GM19397 (cell line): ENCODE measurements at regions not wholly inside any gene's neighbourhood (a gene's known extent, or its start where the extent isn't known, plus 50 kb on each side); places are given as distances from the start of the nearest gene placed in this dataset.
A peak's percentile ranks its signal among the peaks of the same experiment; 100 is the strongest.
"Not testable (repeated sequence)": the region's sequence is repeated elsewhere in the genome, so short reads cannot be mapped to it uniquely, and the experiment has no call there.

Experiments
- ATAC-seq: cut with Tn5 transposase; IDR thresholded peaks from one replicate; pipeline ENCODE4 v1.9.1; 2021; ENCODE audit warnings: mild to moderate bottlenecking, moderate library complexity; ENCODE audit not compliant: unreplicated experiment

DNA sequence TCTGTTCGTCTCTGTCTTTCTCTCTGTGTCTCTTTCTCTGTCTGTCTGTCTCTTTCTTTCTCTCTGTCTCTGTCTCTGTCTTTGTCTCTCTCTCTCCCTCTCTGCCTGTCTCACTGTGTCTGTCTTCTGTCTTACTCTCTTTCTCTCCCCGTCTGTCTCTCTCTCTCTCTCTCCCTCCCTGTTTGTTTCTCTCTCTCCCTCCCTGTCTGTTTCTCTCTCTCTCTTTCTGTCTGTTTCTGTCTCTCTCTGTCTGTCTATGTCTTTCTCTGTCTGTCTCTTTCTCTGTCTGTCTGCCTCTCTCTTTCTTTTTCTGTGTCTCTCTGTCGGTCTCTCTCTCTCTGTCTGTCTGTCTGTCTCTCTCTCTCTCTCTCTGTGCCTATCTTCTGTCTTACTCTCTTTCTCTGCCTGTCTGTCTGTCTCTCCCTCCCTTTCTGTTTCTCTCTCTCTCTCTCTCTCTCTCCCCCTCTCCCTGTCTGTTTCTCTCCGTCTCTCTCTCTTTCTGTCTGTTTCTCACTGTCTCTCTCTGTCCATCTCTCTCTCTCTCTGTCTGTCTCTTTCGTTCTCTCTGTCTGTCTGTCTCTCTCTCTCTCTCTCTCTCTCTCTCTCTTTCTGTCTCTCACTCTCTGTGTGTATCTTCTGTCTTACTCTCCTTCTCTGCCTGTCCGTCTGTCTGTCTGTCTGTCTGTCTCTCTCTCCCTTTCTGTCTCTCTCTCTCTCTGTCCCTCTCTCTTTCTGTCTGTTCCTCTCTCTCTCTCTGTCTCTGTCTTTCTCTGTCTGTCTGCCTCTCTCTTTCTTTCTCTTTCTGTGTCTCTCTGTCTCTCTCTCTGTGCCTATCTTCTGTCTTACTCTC, 2065.9 kb upstream of the TPTE start:
- ATAC-seq = peak; percentile 44

DNA sequence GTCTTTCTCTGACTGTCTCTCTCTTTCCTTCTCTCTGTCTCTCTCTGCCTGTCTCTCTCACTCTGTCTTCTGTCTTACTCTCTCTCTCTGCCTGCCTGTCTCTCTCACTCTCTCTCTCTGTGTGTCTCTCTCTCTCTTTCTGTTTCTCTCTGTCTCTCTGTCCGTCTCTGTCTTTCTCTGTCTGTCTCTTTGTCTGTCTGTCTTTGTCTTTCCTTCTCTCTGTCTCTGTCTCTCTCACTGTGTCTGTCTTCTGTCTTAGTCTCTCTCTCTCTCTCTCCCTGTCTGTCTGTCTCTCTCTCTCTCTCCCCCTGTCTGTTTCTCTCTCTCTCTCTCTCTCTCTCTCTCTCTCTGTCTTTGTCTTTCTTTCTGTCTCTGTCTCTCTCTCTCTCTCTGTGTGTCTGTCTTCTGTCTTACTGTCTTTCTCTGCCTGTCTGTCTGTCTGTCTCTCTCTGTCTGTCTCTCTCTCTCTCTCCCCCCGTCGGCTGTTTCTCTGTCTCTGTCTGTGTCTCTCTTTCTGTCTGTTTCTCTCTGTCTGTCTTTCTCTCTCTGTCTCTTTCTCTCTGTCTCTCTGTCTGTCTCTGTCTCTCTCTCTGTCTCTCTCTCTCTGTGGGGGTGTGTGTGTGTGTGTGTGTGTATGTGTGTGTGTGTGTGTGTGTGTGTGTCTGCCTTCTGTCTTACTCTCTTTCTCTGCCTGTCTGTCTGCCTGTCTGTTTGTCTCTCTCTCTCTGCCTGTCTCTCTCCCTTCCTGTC, 2056.8 kb upstream of the TPTE start:
- ATAC-seq = peak; percentile 80

DNA sequence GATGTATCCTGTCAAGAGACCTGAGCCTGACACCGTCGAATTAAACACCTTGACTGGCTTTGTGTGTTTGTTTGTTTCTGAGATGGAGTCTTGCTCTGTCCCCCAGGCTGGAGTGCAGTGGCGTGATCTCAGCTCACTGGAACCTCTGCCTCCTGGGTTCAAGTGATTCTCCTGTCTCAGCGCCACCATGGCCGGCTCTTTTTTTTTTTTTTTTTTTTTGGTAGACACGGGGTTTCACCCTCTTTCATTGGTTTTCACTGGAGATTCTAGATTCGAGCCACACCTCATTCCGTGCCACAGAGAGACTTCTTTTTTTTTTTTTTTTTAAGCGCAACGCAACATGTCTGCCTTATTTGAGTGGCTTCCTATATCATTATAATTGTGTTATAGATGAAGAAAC, 2054.7 kb upstream of the TPTE start:
- not testable (repeated sequence) for ATAC-seq
